NB4 (cell line): ENCODE measurements at regions not wholly inside any gene's neighbourhood (a gene's known extent, or its start where the extent isn't known, plus 50 kb on each side); places are given as distances from the start of the nearest gene placed in this dataset.

Experiments
- MYC ChIP-seq: IDR thresholded peaks from 2 replicates; pipeline ENCODE4 v1.6.1; 2011; ENCODE audit warnings: low read depth, low read length
- POLR2A ChIP-seq: IDR thresholded peaks from 2 replicates; pipeline ENCODE4 v1.6.1; 2011; ENCODE audit warnings: mild to moderate bottlenecking; ENCODE audit not compliant: insufficient read length; ENCODE audit errors: extremely low read depth
- TF ChIP-seq, protein P1 (sequence below): IDR thresholded peaks from one replicate; pipeline ENCODE4 v1.5.1; 2012; ENCODE audit warnings: low read depth, low read length
- TF ChIP-seq, protein P2 (sequence below): IDR thresholded peaks from 2 replicates; pipeline ENCODE4 v1.6.1; 2011; ENCODE audit warnings: low read depth, low read length

DNA sequence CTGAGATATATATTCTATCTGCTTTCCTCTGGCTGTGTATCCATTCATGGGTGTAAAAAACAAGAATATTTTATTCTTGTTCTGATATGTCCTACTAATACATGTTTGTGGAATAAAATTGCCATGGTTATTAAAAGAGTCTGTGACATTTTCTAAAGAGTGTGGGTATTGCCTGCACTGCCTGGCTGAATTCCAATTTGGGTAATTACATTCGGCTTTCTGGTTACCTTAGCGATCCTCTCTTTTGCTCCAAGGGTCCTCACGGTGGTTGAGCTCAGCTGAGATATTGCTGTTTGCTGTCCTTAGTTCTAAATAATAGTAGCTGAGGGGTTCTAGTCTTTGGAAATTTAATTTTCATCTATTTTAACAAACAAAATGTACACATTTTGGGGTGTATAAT is 301.4 kb upstream of the DNAJC19 start:
- TF ChIP-seq, protein P1, sequence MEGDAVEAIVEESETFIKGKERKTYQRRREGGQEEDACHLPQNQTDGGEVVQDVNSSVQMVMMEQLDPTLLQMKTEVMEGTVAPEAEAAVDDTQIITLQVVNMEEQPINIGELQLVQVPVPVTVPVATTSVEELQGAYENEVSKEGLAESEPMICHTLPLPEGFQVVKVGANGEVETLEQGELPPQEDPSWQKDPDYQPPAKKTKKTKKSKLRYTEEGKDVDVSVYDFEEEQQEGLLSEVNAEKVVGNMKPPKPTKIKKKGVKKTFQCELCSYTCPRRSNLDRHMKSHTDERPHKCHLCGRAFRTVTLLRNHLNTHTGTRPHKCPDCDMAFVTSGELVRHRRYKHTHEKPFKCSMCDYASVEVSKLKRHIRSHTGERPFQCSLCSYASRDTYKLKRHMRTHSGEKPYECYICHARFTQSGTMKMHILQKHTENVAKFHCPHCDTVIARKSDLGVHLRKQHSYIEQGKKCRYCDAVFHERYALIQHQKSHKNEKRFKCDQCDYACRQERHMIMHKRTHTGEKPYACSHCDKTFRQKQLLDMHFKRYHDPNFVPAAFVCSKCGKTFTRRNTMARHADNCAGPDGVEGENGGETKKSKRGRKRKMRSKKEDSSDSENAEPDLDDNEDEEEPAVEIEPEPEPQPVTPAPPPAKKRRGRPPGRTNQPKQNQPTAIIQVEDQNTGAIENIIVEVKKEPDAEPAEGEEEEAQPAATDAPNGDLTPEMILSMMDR = no peak
- TF ChIP-seq POLR2A (no peak), MYC (no peak)
- TF ChIP-seq, protein P2, sequence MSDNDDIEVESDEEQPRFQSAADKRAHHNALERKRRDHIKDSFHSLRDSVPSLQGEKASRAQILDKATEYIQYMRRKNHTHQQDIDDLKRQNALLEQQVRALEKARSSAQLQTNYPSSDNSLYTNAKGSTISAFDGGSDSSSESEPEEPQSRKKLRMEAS = no peak
